PC-9 (cell line): ENCODE measurements at regions not wholly inside any gene's neighbourhood (a gene's known extent, or its start where the extent isn't known, plus 50 kb on each side); places are given as distances from the start of the nearest gene placed in this dataset.

Source experiments
- BruUV-seq: library from RNA; stranded (reverse); fragments of 400-500 nt; replicated peaks from 2 replicates; lab custom pipeline; 2021; lab: Mats Ljungman, UMichigan
- CTCF ChIA-PET: fragments of 300-600 bp; sonication (Branson Sonifier 250); formaldehyde crosslinking; loops from one replicate; lab custom pipeline; 2022; ENCODE audit warnings: antibody characterized with exemption; lab: Charles Lee
- POLR2A ChIA-PET: fragments of 300-600 bp; sonication (Branson Sonifier 250); formaldehyde crosslinking; loops from one replicate; lab custom pipeline; 2022; ENCODE audit warnings: antibody characterized with exemption; ENCODE audit not compliant: unreplicated experiment; lab: Charles Lee
- DNase-seq, 2 experiments: peaks; one replicate each; pipeline versions ENCODE4 v3.0.0 to v3.0.0-alpha.2; 2015 to 2022; ENCODE audit warnings: mixed read lengths in 1 of 2
- H2AFZ ChIP-seq: fragments of 200-600 bp; sonication (generic); 2 replicates; pipeline ENCODE4 v1.8.1; 2017; ENCODE audit warnings: antibody characterized with exemption
- H3F3A ChIP-seq: fragments of 200-600 bp; sonication (generic); 2 replicates; pipeline ENCODE4 v1.8.1; 2017; ENCODE audit warnings: antibody characterized with exemption, mild to moderate bottlenecking, low read depth; ENCODE audit not compliant: insufficient read depth
- H3K27ac ChIP-seq: fragments of 200-600 bp; sonication (generic); 2 replicates; pipeline ENCODE4 v1.6.1; 2016; ENCODE audit warnings: mixed run types
- H3K27me3 ChIP-seq: fragments of 200-600 bp; sonication (generic); 2 replicates; pipeline ENCODE4 v1.6.1; 2016; ENCODE audit warnings: low read depth, mixed run types; ENCODE audit not compliant: insufficient read depth
- H3K36me3 ChIP-seq: fragments of 200-600 bp; sonication (generic); 2 replicates; pipeline ENCODE4 v1.6.1; 2016; ENCODE audit warnings: low read depth, mixed run types
- H3K4me1 ChIP-seq: fragments of 200-600 bp; sonication (generic); replicated peaks from 2 replicates; pipeline ENCODE4 v1.6.1; 2016; ENCODE audit warnings: mixed run types; ENCODE audit not compliant: insufficient read depth
- H3K4me2 ChIP-seq: fragments of 200-600 bp; sonication (generic); 2 replicates; pipeline ENCODE4 v1.6.1; 2017; ENCODE audit warnings: mixed run types
- H3K4me3 ChIP-seq: fragments of 200-600 bp; sonication (generic); 2 replicates; pipeline ENCODE4 v1.6.1; 2016; ENCODE audit warnings: mixed run types
- H3K79me2 ChIP-seq: fragments of 200-600 bp; sonication (generic); 2 replicates; pipeline ENCODE4 v1.6.1; 2017; ENCODE audit warnings: low read depth, mixed run types
- H3K9me2 ChIP-seq: fragments of 200-600 bp; sonication (generic); 2 replicates; pipeline ENCODE4 v1.8.1; 2017; ENCODE audit warnings: mild to moderate bottlenecking; ENCODE audit not compliant: insufficient read depth
- H3K9me3 ChIP-seq: fragments of 200-600 bp; sonication (generic); 2 replicates; pipeline ENCODE4 v1.8.1; 2016; ENCODE audit warnings: low read depth; ENCODE audit not compliant: insufficient read depth
- H4K20me1 ChIP-seq: fragments of 200-600 bp; sonication (generic); 2 replicates; pipeline ENCODE4 v1.8.1; 2017; ENCODE audit not compliant: insufficient read depth
- CTCF ChIP-seq: fragments of 200-600 bp; sonication (generic); conservative IDR thresholded peaks from 2 replicates; pipeline ENCODE4 v1.6.1; 2017; ENCODE audit warnings: mixed run types, antibody characterized with exemption, mild to moderate bottlenecking, moderate library complexity
- EZH2 ChIP-seq: fragments of 200-600 bp; sonication (generic); IDR thresholded peaks from 2 replicates; pipeline ENCODE4 v1.8.0; 2017; ENCODE audit warnings: antibody characterized with exemption, low read depth
- intact Hi-C: fragments of 100-400 bp; cut with micrococcal nuclease; formaldehyde crosslinking; loops from one replicate; pipeline ENCODE4 v1.10.0; 2022; ENCODE audit not compliant: unreplicated experiment

DNA sequence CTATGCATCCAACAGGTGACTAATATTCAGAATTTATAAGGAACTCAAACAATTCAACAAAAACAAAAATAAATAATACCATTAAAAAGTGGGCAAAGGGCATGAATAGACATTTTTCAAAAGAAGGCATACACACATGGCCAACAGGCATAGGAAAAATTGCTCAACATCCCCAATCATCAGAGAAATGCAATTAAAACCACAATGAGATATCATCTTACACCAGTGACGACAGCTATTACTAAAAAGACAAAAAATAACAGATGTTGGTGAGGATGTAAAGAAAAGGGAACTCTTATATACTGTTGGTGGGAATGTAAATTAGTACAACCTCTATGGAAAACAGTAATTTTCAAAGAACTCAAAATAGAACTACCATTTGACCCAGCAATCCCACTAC lies 250.4 kb upstream of the N4BP1 start:
- intact Hi-C loops = no loop called here
- no peaks in the 10 kb centered on the region for H3K4me1 ChIP-seq
- no peaks in the 10 kb centered on the region for H3K79me2 ChIP-seq
- no peaks in the 10 kb centered on the region for H3F3A ChIP-seq
- no peak overlapping the region for H3K4me2 ChIP-seq
- CTCF ChIA-PET = no interaction called here
- no peaks in the 10 kb centered on the region for H3K9me2 ChIP-seq
- no peak overlapping the region for H3K27ac ChIP-seq
- H3K9me3 ChIP-seq = no peaks in the 10 kb centered on the region
- no peak for DNase-seq
- no peak overlapping the region for H3K4me3 ChIP-seq
- BruUV-seq = no TSS peak
- no peaks in the 10 kb centered on the region for H3K36me3 ChIP-seq
- POLR2A ChIA-PET = no interaction called here
- H2AFZ ChIP-seq = no peak overlapping the region
- no peaks in the 10 kb centered on the region for H4K20me1 ChIP-seq
- 0 out of 2 replicates have a peak, but pooled peaks cover 7% of the 10 kb centered on the region for H3K27me3 ChIP-seq
- TF ChIP-seq EZH2 (no peak), CTCF (no peak)

DNA sequence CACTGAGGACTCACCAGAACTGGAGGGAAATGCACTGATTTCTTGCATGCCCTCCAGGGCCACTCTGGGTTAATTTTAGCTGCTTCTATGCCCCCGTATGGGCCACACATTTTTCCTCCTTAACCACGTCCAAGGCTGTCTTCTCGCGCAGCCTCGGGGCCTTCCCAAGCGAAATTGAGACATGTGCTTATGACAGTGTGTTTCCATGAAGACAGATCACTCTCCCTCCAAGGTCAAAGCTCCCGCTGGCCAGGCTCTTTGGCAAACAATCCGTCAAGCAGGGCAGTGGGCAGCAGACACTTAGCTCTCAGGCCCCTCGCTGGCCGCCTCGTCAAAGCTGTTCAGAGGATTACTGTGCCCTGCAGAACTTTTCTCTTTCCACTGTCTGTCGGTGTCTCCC lies 243.0 kb upstream of the N4BP1 start:
- Histone ChIP-seq H3K79me2 (no peaks in the 10 kb centered on the region), H3K9me2 (no peaks in the 10 kb centered on the region), H3F3A (no peaks in the 10 kb centered on the region), H2AFZ (no peak overlapping the region), H3K4me3 (no peak overlapping the region), H3K36me3 (no peaks in the 10 kb centered on the region), H3K4me1 (no peaks in the 10 kb centered on the region), H3K4me2 (no peak overlapping the region), H4K20me1 (no peaks in the 10 kb centered on the region), H3K27ac (no peak overlapping the region), H3K27me3 (peaks cover 25% of the 10 kb centered on the region; the same call in 1 of the 2 replicates), H3K9me3 (no peaks in the 10 kb centered on the region)
- ChIA-PET CTCF (no interaction called here), POLR2A (no interaction called here)
- no peak for DNase-seq
- no TSS peak for BruUV-seq
- TF ChIP-seq EZH2 (no peak), CTCF (no peak)
- intact Hi-C loops = no loop called here

DNA sequence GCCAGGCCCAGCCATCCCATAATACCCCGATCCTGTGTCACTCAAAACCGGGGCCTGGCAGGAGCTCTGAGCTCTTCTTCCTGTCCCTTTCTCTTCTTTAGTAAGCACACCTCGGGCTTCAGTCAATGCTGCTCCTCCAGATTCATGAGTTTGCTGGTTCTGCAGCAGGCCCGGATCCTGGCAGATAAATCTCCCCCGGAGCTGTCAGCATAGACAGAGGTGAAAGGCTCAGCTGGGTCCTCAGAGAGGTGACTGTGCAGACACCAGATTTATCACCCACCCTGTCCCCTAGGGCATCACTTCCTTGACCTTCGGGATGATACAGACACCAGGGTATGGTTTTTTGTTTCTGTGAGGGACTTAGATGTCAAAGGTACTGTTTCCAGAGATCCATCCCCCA lies 242.5 kb upstream of the N4BP1 start:
- Histone ChIP-seq H3K4me2 (no peak overlapping the region), H3F3A (no peaks in the 10 kb centered on the region), H3K4me3 (no peak overlapping the region), H3K79me2 (no peaks in the 10 kb centered on the region), H4K20me1 (no peaks in the 10 kb centered on the region), H3K4me1 (no peaks in the 10 kb centered on the region), H3K9me3 (no peaks in the 10 kb centered on the region), H2AFZ (no peak overlapping the region), H3K9me2 (no peaks in the 10 kb centered on the region), H3K36me3 (no peaks in the 10 kb centered on the region), H3K27me3 (peaks cover 22% of the 10 kb centered on the region; the same call in 1 of the 2 replicates), H3K27ac (no peak overlapping the region)
- ChIA-PET CTCF (no interaction called here), POLR2A (no interaction called here)
- TF ChIP-seq CTCF (no peak), EZH2 (no peak)
- intact Hi-C loops = no loop called here
- no peak for DNase-seq
- no TSS peak for BruUV-seq
